Spinal cord (tissue), 9 donors: ENCODE measurements at regions not wholly inside any gene's neighbourhood (a gene's known extent, or its start where the extent isn't known, plus 50 kb on each side); places are given as distances from the start of the nearest gene placed in this dataset.
"Not testable (repeated sequence)": the region's sequence is repeated elsewhere in the genome, so short reads cannot be mapped to it uniquely, and the experiment has no call there.

Source experiments
- DNase-seq, 6 donors: peaks; one replicate each; pipeline versions ENCODE4 v3.0.0 to v3.0.0-alpha.2; 2013 to 2015; ENCODE audit warnings: low spot score in 6 of 6, low read depth in 4 of 6
- H3K27ac ChIP-seq: one replicate; pipeline ENCODE4 v1.5.1; 2013; ENCODE audit warnings: low read depth, low read length, control low read depth
- H3K27me3 ChIP-seq: one replicate; pipeline ENCODE4 v1.6.1; 2013; ENCODE audit warnings: low read length; ENCODE audit not compliant: control insufficient read depth, insufficient read depth
- H3K36me3 ChIP-seq: one replicate; pipeline ENCODE4 v1.6.1; 2013; ENCODE audit warnings: low read length; ENCODE audit not compliant: control insufficient read depth, insufficient read depth
- H3K4me1 ChIP-seq: one replicate; pipeline ENCODE4 v1.6.1; 2013; ENCODE audit warnings: low read length; ENCODE audit not compliant: control insufficient read depth, insufficient read depth
- H3K4me3 ChIP-seq: one replicate; pipeline ENCODE4 v1.5.1; 2013; ENCODE audit warnings: low read depth, low read length, control low read depth
- H3K9me3 ChIP-seq: one replicate; pipeline ENCODE4 v1.6.1; 2013; ENCODE audit warnings: low read length; ENCODE audit not compliant: control insufficient read depth, insufficient read depth
- WGBS: methylation state at CpG from one replicate; pipeline ENCODE4 v1.1.5; 2013; ENCODE audit warnings: missing lambda C conversion rate; ENCODE audit not compliant: insufficient coverage; 5-methylcytosine and 5-hydroxymethylcytosine counted together
- donor health status: healthy.

- no CpG with 5 or more reads among the region's 2 CpGs for WGBS
- Histone ChIP-seq H3K4me1 (no peaks in the 10 kb centered on the region), H3K4me3 (no peak overlapping the region), H3K36me3 (no peaks in the 10 kb centered on the region), H3K27ac (no peak overlapping the region), H3K27me3 (no peaks in the 10 kb centered on the region), H3K9me3 (no peaks in the 10 kb centered on the region)
- DNase-seq = no peak
Measured at GRCh38 chr3:80994767-80995166, 766.7 kb downstream of the GBE1 start.

- Histone ChIP-seq H3K36me3 (no peaks in the 10 kb centered on the region), H3K27me3 (no peaks in the 10 kb centered on the region), H3K9me3 (no peaks in the 10 kb centered on the region), H3K4me1 (no peaks in the 10 kb centered on the region), H3K27ac (no peak overlapping the region), H3K4me3 (no peak overlapping the region)
- WGBS = 80% methylated on average over 1 of the region's 3 CpGs
- DNase-seq = no peak
Measured at GRCh38 chr3:80994085-80994665, 767.3 kb downstream of the GBE1 start.

DNA sequence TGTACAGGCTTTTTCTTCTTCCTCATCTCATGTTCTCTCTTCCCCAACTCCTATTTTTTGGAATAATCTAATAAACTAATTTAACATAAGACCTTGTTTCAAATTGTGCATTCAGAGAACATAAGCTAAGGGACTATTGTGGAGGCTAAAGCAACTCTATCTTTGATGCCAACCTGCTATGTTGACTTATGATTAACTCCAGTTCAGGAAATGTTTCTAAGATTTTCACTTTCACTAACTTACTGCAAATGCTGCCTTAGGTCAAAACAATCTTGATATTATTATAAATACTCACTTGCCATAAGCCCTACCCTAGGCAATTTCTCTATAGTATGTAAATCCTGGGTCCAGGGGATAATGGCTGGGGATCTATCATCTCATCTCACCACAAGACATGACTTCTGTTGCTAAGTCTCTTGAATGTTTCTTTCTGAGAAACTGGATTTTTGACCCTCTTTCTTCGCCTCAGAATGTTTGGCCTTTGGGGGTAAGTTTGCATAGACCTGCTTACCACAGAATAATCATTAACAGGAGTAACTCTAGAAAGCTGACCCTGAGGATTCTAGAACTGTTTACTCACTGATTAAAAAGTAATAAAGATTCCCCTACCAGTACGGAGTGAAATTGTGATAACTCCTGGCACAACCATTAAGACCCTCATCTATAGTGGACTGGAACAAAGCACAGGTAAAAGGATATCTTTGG is 768.1 kb downstream of the GBE1 start:
- H3K27ac ChIP-seq = no peak overlapping the region
- no peaks in the 10 kb centered on the region for H3K4me1 ChIP-seq
- H3K4me3 ChIP-seq = no peak overlapping the region
- H3K36me3 ChIP-seq = no peaks in the 10 kb centered on the region
- no peak for DNase-seq
- no CpG with 5 or more reads among the region's 2 CpGs for WGBS
- H3K27me3 ChIP-seq = no peaks in the 10 kb centered on the region
- no peaks in the 10 kb centered on the region for H3K9me3 ChIP-seq

DNA sequence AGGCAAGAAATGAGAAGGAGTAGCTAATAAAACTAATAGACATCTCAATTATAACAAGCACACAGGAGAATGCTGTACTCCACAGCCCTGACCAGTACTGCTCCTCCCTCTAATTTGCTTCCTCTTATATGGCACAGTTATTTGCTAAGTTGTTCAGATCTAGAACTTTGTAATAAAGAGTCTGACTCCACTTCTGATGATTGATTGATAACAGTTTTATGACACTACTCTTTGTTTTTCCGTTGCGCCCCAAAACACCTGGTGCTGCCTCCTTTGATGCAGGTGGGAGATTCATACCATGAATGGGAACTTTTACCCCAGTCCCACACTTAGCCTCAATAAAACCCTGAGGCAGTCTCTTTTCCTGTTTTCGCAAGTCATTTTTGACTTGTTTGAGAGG is 777.7 kb downstream of the GBE1 start:
- no peak for DNase-seq
- H3K36me3 ChIP-seq = no peaks in the 10 kb centered on the region
- H3K4me1 ChIP-seq = no peaks in the 10 kb centered on the region
- no peak overlapping the region for H3K4me3 ChIP-seq
- no peaks in the 10 kb centered on the region for H3K27me3 ChIP-seq
- no peaks in the 10 kb centered on the region for H3K9me3 ChIP-seq
- no peak overlapping the region for H3K27ac ChIP-seq
- WGBS = no CpG with 5 or more reads among the region's 3 CpGs

DNA sequence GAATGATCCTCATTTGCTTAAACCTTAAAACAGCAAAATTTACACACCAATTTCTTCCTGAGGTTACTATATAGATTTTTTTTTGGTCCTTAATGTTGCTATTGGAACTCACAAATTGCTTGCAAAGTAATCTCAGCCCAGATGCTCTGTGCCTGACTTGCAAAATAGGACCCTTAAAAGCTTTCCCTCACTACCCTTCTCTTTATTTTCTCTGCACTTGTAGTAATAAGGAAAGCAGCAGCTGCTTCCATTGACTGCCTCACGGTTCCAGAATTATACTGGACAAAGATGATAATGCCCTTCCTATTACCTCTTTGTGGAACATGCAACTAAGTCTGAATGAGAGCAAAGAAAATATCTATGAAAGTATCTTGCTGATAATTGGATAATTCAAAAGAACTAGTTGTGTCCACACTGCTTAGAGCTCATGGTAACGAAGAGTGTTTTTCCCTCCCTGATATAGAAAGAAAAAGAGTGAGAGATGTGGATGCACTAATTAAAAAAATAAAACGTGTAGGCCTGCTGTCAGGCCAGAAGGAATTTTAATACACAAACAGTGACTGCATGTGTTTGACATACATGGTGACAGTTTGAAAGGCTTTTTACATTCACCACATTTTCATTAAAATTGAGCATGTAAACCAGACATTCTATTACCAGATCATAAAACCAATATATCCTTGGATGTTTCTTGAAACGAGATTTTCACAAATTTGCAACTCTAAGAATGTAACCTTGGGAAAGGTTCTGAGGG is 783.1 kb downstream of the GBE1 start:
- H3K4me1 ChIP-seq = no peaks in the 10 kb centered on the region
- no peaks in the 10 kb centered on the region for H3K27me3 ChIP-seq
- H3K9me3 ChIP-seq = no peaks in the 10 kb centered on the region
- no peak overlapping the region for H3K27ac ChIP-seq
- H3K4me3 ChIP-seq = no peak overlapping the region
- DNase-seq = peak in 2 of 6 donors; percentile 52 to 61
- WGBS = 60% methylated on average over 1 of the region's 4 CpGs
- H3K36me3 ChIP-seq = no peaks in the 10 kb centered on the region

GRCh38 chr3:80970292-80970691 is 791.2 kb downstream of the GBE1 start:
- no peaks in the 10 kb centered on the region for H3K27me3 ChIP-seq
- H3K4me3 ChIP-seq = no peak overlapping the region
- no peaks in the 10 kb centered on the region for H3K9me3 ChIP-seq
- no peaks in the 10 kb centered on the region for H3K4me1 ChIP-seq
- DNase-seq = no peak
- H3K36me3 ChIP-seq = no peaks in the 10 kb centered on the region
- WGBS = no CpG with 5 or more reads among the region's 1 CpG
- no peak overlapping the region for H3K27ac ChIP-seq

DNA sequence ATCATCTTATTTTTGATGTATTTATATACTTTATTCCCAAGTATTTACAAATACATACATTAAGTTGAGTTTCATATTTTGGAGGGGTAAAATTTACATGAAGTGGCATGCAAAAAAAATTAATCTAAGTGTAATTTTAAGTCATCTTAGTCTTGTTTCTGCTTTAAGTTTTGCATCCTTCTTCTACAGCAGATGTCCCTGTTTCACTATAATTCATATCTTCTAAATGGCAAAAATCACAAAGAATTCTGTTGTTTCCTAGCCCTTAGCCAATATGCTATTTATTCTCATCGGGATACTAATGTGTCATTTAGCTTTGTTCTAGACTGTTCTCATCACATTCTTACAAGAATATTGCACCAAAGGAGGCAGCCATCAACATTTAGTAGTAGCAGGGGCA is 831.9 kb downstream of the GBE1 start:
- no peak overlapping the region for H3K27ac ChIP-seq
- H3K36me3 ChIP-seq = no peaks in the 10 kb centered on the region
- H3K4me3 ChIP-seq = no peak overlapping the region
- H3K9me3 ChIP-seq = peaks cover 3% of the 10 kb centered on the region
- H3K4me1 ChIP-seq = no peaks in the 10 kb centered on the region
- DNase-seq = no peak
- no peaks in the 10 kb centered on the region for H3K27me3 ChIP-seq
- 80% methylated on average over 1 of the region's 1 CpG for WGBS

DNA sequence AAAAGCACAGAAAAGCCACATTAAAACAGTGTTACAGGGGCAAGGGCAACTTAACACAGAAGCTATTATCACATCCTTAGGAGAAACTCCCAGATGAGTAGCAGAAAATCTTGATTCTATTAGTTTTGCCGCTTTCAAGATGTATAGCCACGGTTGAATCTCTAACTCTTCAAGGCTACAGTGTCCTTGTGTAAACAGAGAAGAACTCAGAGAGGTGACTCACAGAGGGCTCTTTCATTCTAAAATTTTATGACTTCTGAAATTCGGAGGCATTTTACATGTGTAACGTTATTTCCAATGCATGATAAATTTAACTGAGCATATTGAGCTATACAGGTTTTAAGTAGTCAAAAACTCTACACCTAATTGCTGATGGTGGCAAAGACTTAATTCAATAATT is 846.6 kb downstream of the GBE1 start:
- WGBS = 80% methylated on average over 1 of the region's 4 CpGs
- no peaks in the 10 kb centered on the region for H3K9me3 ChIP-seq
- no peak overlapping the region for H3K27ac ChIP-seq
- no peak for DNase-seq
- H3K4me3 ChIP-seq = no peak overlapping the region
- no peaks in the 10 kb centered on the region for H3K4me1 ChIP-seq
- H3K36me3 ChIP-seq = no peaks in the 10 kb centered on the region
- no peaks in the 10 kb centered on the region for H3K27me3 ChIP-seq

DNA sequence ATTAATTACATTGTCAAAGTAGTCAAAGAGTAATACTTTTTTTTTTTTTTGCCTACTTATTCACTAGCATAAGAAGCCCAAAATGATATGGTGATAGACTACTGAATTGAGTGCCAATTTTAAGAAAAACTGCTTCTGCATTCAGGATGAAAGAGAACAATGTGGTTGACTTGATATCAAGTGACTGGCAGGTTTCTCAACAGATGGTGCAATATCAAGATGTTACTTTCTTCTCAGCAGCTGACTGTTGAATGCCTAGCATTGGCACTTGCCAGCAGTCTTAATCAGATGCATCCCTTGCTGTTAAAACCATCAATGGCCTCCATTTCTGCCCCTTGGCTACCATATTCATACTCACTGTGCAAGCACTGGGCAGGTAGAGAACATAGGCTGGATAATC is 863.2 kb downstream of the GBE1 start:
- Histone ChIP-seq H3K27ac (no peak overlapping the region), H3K36me3 (no peaks in the 10 kb centered on the region), H3K9me3 (no peaks in the 10 kb centered on the region), H3K4me3 (no peak overlapping the region), H3K27me3 (no peaks in the 10 kb centered on the region), H3K4me1 (no peaks in the 10 kb centered on the region)
- peak in 1 of 6 donors; percentile 73 for DNase-seq

DNA sequence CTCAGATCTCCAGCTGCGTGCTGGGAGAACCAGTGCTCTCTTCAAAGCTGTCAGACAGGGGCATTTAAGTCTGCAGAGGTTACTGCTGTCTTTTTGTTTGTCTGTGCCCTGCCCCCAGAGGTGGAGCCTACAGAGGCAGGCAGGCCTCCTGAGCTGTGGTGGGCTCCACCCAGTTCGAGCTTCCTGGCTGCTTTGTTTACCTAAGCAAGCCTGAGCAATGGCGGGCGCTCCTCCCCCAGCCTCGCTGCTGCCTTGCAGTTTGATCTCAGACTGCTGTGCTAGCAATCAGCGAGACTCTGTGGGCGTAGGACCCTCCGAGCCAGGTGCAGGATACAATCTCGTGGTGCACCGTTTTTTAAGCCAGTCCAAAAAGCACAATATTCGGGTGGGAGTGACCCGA is 864.4 kb downstream of the GBE1 start:
- not testable (repeated sequence) for H3K27me3 ChIP-seq, H3K4me3 ChIP-seq
- WGBS = no CpG with 5 or more reads among the region's 12 CpGs

More for the DNA sequence above, 864.4 kb downstream of the GBE1 start:
- H3K4me1 ChIP-seq, H3K36me3 ChIP-seq, DNase-seq, H3K27ac ChIP-seq, H3K9me3 ChIP-seq: not testable (repeated sequence)
